GM18870 (cell line): ENCODE measurements at regions not wholly inside any gene's neighbourhood (a gene's known extent, or its start where the extent isn't known, plus 50 kb on each side); places are given as distances from the start of the nearest gene placed in this dataset.
A peak's percentile ranks its signal among the peaks of the same experiment; 100 is the strongest.

Source experiments
- ATAC-seq: cut with Tn5 transposase; IDR thresholded peaks from one replicate; pipeline ENCODE4 v1.9.1; 2021; ENCODE audit warnings: moderate library complexity; ENCODE audit not compliant: unreplicated experiment

DNA sequence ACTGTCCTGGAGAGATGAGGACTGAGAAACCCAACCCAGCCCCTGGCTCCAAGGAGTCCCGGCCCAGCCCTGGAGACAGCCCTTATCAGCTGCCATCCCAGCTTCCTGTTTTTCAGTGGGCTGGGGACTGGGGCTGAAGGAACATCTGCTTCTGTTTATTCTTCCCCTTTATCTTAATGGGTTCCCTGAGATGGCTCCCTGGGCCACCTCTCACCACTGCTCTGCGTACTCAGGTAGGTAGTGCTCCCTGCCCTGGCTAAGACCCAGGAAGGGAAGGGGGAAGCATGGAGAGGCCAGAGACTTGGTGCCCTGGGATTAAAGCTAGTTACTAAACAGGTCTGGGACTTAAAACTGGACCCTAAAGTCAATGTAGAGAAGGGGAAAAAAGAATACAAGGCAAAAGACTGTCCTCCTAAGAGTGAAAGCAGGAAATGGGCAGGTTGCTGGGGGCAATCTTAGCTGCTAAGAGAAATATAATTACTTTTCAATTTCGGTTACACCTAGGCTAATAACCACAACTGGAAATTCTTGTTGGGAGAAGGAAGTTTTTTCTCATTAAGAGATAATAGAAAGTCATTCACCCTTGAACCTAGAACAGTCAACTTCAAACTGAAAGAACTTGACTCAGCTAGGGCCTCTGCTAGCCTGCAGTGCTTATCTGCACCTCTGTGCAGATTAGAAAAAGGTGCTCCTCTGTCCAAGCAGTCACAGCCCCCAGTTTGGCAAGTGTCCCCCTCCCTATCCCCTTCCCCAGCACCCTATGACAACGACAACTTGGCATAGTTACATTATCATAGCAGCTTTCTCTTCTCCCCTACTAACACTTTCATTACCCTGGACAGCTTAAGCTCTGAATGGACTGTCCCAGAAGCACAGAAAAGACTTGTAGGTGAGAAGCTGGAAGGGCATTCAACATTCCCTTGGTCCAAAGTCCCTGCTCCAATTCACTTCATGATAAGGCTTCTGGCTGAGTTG is 65.6 kb upstream of the KDM7A start:
- ATAC-seq, result peak; percentile 83

DNA sequence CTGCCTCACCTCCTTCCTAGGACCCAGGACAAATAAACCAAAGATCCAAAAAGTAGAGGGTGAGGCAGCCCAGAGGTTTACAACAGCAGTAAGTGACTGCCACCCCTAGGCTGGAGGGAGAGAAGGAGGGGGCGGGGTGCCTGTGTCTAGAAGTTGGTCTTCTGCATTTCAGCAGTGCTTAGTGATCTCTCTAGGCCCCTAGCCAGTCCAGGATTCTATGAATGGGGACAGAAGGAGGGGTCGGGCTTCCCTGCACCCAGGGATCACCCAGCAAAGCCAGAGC is 62.8 kb upstream of the KDM7A start:
- ATAC-seq, result no peak

DNA sequence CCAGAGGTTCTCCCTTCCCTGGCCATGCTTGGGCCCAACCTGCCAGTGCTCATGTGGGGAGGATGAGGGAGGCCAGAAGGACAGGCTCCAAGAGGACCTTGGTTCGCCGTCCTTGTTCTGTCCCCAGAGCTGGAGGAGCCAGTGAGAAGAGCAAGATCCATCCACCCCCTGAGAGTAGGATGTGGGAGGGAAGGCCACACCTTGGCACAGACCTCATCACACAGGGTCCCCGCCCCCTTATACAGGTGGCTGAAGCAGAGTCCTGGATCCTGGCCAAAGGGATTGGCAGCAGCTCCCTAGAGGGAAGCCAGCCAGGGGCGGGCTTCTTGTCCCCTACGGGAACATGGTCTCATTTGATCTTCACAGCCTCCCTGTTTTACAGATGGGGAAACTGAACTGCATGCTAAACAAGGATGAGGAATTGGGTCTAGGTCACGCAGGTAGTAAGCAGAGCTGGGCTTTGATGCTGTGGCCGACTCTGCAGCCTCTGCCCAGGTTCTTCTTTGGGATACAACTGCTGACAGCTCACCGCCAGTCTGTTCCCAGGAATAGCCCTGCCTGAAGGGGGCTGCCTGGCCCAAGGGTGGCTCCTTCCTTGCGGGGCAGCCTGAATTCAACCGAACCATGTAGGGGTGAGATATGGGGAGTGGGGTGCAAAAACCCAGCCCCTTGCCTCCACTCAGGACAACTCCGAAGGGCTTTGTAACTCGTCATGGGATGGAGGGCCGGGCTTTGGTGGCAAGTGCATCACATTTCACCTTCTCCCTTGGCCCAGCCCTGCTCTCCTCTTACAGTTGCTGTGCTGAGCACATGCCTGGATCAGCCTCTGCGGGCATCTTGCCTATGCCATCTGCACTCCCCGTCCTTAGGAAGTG is 62.2 kb upstream of the KDM7A start:
- no peak for ATAC-seq

DNA sequence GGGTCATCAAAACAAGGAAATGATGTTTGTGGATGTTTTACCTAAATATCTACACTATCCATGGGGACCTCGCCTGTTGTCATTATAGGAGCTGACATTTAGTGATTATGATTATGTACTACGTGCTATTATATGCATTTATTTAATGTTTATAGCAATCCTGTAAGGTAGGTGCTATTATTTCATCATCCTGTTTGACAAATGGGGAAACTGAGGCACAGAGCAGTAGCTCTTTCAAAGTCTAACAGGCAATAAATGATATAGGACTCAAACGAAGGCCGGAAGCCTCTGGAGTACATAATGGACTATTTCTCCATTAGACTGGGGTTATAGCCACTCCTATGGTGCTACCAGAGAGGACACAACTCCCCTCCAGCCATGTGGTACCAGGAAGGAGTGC is 60.6 kb upstream of the KDM7A start:
- no peak for ATAC-seq

DNA sequence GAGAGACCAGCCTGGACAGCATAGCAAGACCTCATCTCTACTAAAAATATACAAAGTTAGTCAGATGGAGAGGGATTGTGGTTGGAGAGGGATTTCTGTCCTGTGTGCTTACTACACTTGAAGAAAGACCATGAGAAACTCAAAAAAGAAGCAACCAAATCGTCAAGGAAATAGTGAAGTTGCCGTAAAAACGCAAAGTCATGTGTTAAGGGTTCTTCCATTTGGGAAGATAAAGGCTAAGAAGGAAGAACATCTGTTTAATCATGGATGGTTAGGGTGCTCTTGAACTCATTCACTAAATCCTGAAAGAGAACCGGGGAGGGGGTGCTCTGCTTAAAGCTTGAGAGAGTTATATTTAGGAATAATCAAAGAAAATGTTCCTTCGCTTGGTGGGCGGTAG is 59.8 kb upstream of the KDM7A start:
- ATAC-seq, result no peak

GRCh38 chr7:140235114-140235513 is 58.3 kb upstream of the KDM7A start:
- ATAC-seq, result no peak

DNA sequence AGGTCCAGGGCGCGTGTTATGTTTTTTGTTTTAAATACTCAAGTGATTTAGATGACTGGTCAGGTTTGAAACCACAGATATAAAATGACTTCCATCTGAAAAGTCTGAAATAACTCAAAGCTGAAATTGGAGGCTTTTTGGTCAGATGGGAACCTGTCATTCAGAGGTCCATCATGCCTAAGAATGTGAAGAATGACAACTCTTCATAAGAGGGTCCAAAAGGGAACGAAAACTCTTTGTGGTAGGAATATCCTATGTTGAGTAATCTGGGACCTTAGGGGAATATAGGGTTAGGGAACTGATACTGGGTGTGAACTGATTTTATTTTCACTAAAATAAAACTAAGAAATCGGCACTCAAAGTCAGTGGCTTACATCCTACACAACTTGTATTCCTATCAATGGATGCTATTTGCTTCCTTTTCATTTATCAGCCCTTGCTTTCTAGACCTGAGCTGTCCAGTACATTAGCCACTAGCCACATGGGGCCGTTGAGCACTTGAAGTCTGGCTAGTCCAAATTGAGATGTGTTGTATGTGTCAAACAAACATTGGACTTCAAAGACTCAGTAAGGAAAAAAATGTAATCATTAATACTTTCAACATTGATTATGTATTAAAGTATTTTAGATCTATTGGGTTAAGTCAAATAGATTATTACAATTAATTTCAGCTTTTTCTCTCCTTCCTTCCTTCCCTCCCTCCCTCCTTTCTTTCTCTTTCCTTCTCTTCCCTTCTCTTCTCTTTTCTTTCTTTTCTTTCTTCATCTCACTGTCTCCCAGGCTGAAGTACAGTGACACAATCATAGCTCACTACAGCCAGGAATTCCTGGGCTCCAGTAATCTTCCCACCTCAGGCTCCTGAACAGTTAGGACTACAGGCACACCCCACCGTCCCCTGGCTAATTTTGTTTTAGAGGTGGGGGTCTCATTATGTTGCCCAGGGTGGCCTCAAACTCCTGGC is 56.5 kb upstream of the KDM7A start:
- ATAC-seq, result peak; percentile 73

GRCh38 chr7:140231771-140232491 is 55.1 kb upstream of the KDM7A start:
- ATAC-seq, result no peak

DNA sequence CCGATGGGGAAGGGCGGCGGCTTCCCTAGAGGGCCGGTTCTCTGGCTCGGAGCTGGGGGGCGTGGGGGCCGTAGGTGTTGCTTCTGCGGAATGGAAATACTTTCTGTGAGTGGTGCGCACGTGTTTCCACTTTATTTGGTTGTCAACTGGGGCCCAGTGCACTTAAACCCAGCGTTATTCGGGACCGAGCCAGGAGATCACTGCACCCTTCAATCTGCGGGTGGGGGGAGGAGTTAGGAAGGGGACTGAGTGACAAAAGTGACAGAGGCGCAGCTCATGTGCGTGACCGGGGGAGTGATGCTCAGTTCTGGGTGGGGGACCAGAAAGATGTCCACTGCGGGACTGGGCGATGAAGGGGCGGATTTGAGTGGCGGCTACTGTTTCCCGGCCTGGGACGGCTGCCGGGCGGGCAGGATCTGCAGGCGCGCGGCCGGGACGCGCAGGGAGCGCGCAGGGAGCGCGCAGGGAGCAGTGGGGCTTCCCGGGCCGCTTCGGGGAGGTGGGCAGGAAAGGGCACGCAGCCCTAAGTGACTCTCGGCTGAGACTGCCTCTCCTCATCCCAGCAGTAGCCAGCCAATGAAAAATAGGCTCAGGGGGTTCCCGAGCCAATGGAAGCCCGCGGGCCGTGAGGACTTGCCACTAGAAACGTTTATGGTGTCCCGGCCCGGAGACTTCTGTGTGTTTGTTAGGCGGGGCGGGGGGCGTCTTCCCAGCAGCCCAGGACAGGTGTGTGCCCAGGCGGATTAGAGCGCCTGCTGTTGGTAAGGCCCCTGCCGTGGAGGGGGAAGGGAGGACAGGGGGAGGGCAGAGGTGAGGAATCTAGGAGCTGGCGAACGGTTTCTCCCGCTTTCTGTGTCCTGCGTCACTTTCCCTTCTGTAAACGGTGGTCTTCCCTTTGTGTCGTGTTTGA is 54.3 kb upstream of the KDM7A start:
- ATAC-seq, result no peak

GRCh38 chr7:140230516-140230860 is 53.7 kb upstream of the KDM7A start:
- no peak for ATAC-seq

DNA sequence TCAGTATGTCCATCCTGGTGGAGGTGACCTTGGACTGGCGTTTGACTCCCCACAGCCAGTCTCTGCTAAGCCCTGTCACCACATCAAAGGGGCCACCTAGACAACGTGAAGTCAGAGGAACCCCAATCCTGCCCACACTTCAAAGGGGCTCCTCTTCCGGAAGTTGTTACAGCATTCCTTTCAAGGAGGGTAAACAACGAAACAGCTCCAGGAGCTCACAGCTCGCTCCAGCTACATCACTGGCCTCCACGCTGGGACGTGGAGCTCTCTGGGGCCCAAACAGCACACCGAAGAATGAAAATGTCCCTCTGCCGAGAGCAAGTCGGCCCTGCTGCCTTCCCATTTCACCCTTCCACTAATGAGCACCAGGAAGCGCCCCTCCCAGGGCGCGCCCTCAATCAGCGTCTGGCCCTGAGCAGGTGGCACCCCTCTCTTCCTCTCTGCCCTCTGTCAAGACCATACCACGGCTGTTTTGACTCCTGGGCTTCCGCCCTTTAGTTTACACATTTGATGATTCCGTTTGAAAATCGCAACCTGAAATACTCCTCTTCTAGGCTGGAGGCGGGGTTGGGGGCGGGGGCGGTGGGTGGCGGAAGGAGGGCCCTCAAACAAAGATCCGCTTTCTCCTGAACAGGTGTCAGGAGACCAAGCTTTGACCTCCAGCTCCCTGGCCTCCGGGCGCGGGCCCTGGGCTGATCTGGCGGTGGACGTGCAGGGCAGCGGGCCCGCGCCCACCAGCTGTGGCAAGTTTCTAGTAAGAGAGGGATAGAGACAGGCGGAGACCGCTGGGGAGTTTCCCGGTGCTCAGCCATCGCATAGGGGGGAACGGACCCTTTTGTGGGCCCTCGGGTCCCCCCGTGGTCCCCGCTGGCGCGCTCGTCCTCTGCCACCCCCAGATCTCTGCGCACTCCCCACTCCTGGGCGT is 53.1 kb upstream of the KDM7A start:
- no peak for ATAC-seq

- no peak for ATAC-seq
Observed at GRCh38 chr7:140229101-140229525, 52.3 kb upstream of the KDM7A start.
